HG03103 (cell line): ENCODE measurements at regions not wholly inside any gene's neighbourhood (a gene's known extent, or its start where the extent isn't known, plus 50 kb on each side); places are given as distances from the start of the nearest gene placed in this dataset.
"Not testable (repeated sequence)": the region's sequence is repeated elsewhere in the genome, so short reads cannot be mapped to it uniquely, and the experiment has no call there.

Source experiments
- ATAC-seq: cut with Tn5 transposase; IDR thresholded peaks from one replicate; pipeline ENCODE4 v1.9.1; 2021; ENCODE audit warnings: low read depth; ENCODE audit not compliant: unreplicated experiment

DNA sequence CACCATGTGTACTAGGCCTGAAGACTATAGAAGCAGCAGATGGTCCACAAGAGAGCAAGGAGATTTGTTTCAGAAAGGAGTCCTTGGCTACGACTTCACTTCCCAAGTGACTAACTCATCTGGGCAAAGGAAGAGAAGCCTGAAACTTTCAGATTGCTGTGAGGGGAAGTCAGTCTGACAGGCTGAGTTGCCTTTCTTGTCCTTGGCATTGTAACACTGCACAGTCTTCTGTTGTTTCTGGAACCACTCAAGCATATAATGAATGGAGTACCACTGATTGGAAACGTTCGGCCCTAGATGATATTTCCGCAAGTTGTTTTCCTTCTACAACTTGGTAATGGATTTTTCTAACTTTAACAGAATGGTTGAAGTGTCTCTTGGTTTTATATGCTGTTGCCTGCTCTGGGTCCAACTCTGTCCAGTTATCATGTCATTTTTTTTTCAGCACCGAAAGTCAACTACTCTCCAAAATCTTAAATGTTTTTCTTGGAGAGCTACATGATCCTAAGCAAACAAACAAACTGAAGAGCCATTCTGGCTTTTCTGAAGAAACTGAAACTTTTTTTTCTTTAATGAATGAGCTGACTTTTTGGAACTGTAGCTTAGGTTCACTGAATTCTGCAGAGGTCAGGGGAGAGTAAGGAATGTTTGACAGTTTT lies 685.7 kb downstream of the MECOM start:
- ATAC-seq = no peak

GRCh38 chr3:168976969-168977368 lies 686.5 kb downstream of the MECOM start:
- ATAC-seq = no peak

- ATAC-seq = no peak
Measured at GRCh38 chr3:168975576-168975975, 687.9 kb downstream of the MECOM start.

DNA sequence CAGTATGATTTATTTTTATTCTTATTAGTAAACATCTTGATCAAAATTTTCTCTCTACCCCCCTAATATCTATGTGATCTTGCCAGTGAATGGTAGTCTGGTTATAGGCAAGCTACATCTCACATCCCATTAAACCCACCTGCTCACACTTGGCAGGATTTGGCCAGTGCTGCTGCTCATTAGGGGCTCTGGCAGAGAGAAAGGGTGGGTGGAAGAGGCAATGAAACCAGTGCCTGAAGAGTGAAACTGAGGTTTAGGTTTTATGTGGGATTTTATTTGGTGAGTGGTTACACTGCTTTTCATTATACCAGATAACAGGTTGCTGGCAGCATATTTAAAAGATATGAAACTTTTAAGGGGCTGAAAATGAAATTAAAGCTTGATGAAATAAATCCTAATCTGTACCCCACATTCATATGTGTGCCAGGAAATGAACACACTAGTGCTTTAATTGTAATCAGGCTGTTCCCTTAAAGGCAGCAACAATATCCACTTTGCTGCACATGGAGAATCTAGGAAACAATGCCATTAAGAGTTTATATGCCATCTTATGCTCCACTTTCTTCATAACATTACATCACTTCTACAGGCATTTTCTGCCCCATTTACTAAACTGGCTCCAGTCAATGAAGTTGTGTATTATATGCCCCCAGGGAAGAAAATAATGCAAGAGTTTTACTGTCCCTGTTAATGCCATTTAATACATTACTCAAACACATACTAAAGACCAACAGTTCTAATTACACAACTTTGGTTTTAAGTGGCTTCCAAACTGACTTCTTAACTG lies 688.7 kb downstream of the MECOM start:
- no peak for ATAC-seq

GRCh38 chr3:168973897-168974296 lies 689.6 kb downstream of the MECOM start:
- no peak for ATAC-seq

DNA sequence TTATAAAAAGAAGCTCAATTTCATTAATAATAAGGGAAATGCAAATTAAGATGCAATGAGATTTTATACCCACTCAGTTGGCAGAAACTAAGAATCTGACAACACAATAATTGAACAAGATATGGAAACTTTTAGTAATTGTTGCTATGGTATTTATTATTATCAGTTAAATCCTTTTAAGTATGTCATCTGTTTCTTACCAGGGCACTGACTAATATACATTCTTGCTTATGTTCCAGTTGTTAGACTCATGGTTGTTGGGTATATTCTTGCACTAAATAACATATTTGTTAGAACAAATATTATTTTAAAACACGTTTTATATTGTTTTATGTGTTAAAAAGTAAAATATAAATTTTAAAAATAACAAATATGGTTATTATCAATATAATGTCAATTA lies 690.3 kb downstream of the MECOM start:
- ATAC-seq = no peak

GRCh38 chr3:168968609-168969008 lies 694.9 kb downstream of the MECOM start:
- no peak for ATAC-seq

- no peak for ATAC-seq
Measured at GRCh38 chr3:168964736-168965135, 698.8 kb downstream of the MECOM start.

- no peak for ATAC-seq
Measured at GRCh38 chr3:168961271-168961670, 702.2 kb downstream of the MECOM start.

GRCh38 chr3:168959731-168960130 lies 703.8 kb downstream of the MECOM start:
- ATAC-seq = no peak

DNA sequence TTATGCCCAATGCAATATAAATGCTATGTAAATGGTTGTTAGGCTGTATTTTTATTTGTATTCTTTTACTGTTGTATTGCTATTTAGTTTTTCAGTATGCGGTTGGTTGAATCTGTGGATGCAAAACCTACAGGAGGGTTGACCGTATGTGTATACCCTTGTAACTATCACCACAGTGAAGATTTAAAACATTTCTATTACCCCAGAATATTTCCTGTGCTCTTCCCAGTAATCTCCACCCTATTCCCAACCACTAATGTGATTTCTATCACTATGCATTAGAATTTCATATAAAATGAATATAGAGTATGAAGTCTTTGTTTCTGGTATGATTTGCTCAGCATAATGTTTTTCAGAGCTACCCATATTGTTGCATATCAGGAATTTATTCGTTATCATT lies 705.0 kb downstream of the MECOM start:
- ATAC-seq = no peak

- ATAC-seq = no peak
Measured at GRCh38 chr3:168956076-168956475, 707.4 kb downstream of the MECOM start.

- ATAC-seq = no peak
Measured at GRCh38 chr3:168952551-168952950, 711.0 kb downstream of the MECOM start.

GRCh38 chr3:168951884-168952283 lies 711.6 kb downstream of the MECOM start:
- ATAC-seq = no peak

DNA sequence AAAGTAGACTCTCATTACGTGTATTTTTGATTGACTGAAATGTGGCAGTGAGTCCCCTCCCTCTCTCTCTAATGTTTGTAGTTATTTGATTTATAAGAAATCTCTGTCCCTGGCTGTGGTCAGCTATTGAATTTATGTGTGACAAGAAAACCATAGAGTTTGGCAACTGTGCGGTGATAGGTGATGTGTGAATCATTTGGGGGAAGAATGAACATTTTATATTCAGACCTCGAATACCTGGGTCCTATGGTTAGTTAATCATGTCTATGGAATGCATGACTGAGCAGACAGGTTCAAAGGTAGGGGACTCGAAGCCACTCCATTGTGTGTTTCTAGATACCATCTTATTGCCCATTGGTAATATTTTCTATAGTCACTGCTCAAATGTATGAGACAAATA lies 712.1 kb downstream of the MECOM start:
- no peak for ATAC-seq

GRCh38 chr3:168950622-168951021 lies 712.9 kb downstream of the MECOM start:
- ATAC-seq = no peak

DNA sequence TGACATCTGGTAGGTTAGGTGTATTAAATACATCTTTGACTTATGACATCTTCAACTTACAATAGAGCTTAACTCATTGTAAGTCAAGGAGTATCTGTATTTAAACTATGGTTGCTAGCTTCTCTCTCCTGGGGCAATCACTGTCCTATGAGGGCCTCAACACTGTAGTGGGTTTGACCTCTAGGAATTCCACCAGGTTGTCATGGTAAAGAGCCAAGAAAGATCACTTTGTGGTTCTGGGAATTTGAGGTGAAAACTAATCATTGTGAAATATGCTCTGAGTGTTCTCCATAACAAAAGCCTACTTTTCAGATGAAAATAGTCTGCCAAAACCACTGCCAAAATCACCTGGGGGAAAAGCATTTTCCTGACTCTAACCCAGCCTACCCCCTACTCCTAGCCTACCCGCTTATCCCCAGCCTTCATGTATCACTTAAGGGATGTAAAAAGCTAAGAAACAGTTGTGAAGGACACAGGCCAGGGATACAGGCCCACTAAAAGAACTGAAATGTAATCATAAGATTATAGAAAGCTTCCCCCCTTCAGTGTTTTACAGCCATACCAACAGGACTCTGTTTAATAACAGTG lies 723.8 kb downstream of the MECOM start:
- ATAC-seq = no peak

GRCh38 chr3:168933614-168934013 lies 729.9 kb downstream of the MECOM start:
- ATAC-seq = no peak

DNA sequence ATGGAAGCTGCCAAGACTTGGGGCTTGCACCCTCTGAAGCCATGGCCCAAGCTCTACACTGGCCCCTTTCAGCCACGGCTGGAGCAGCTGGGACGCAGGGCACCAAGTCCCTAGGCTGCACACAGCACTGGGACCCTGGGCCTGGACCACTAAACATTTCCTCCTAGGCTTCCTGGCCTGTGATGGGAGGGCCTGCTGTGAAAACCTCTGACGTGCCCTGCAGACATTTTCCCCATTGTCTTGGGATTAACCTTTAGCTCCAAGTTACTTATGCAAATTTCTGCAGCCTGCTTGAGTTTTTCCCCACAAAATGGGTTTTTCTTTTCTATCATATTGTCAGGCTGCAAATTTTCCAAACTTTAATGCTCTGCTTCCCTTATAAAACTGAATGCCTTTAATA lies 733.5 kb downstream of the MECOM start:
- ATAC-seq = not testable (repeated sequence)

DNA sequence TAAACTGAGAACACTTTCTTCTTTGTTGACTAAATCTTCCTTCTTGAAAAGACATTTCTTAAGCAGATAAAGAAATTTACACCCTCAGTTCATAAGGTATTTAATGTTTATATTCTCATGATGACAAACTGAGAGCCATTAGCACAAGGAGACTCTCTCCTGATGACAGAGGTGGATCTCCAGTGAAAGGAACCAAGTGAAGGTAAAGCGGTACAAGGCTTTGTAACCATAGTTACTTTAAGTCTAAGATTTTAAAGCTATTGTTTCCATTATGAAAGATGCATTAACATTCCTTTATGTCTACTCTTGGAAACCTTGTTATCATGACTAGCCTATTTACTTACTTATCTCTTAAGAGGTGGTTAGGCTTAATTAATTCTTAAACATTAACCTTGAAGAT lies 737.1 kb downstream of the MECOM start:
- no peak for ATAC-seq

GRCh38 chr3:168925568-168925967 lies 737.9 kb downstream of the MECOM start:
- no peak for ATAC-seq

- no peak for ATAC-seq
Measured at GRCh38 chr3:168914662-168915061, 748.9 kb downstream of the MECOM start.
